GM19372 (cell line): ENCODE measurements at regions not wholly inside any gene's neighbourhood (a gene's known extent, or its start where the extent isn't known, plus 50 kb on each side); places are given as distances from the start of the nearest gene placed in this dataset.

Experiments used
- ATAC-seq: cut with Tn5 transposase; IDR thresholded peaks from one replicate; pipeline ENCODE4 v1.9.1; 2021; ENCODE audit warnings: mild to moderate bottlenecking, low read depth, moderate library complexity; ENCODE audit not compliant: unreplicated experiment

GRCh38 chr2:53286345-53286744 lies 481.3 kb upstream of the CHAC2 start:
- ATAC-seq = no peak

GRCh38 chr2:53275743-53276142 lies 491.9 kb upstream of the CHAC2 start:
- ATAC-seq = no peak

GRCh38 chr2:53268626-53269025 lies 499.0 kb upstream of the CHAC2 start:
- no peak for ATAC-seq

GRCh38 chr2:53268086-53268485 lies 499.5 kb upstream of the CHAC2 start:
- ATAC-seq = no peak

- ATAC-seq = no peak
These were observed 501.9 kb upstream of the CHAC2 start for GRCh38 chr2:53265544-53266299.

GRCh38 chr2:53260568-53260967 lies 507.0 kb upstream of the CHAC2 start:
- ATAC-seq = no peak

- ATAC-seq = no peak
These were observed 508.1 kb upstream of the CHAC2 start for GRCh38 chr2:53259395-53260009.

GRCh38 chr2:53257287-53257686 lies 510.3 kb upstream of the CHAC2 start:
- ATAC-seq = no peak

- no peak for ATAC-seq
These were observed 514.4 kb upstream of the CHAC2 start for GRCh38 chr2:53253244-53253643.

- ATAC-seq = no peak
These were observed 515.5 kb upstream of the CHAC2 start for GRCh38 chr2:53252115-53252514.

GRCh38 chr2:53247956-53248735 lies 519.5 kb upstream of the CHAC2 start:
- no peak for ATAC-seq

GRCh38 chr2:53243430-53243829 lies 524.2 kb upstream of the CHAC2 start:
- no peak for ATAC-seq

GRCh38 chr2:53242090-53242489 lies 525.5 kb upstream of the CHAC2 start:
- no peak for ATAC-seq

- ATAC-seq = no peak
These were observed 531.6 kb upstream of the CHAC2 start for GRCh38 chr2:53235836-53236582.

- ATAC-seq = no peak
These were observed 533.1 kb upstream of the CHAC2 start for GRCh38 chr2:53234548-53234903.

- ATAC-seq = no peak
These were observed 533.7 kb upstream of the CHAC2 start for GRCh38 chr2:53233759-53234547.

- no peak for ATAC-seq
These were observed 535.7 kb upstream of the CHAC2 start for GRCh38 chr2:53231908-53232307.

GRCh38 chr2:53230691-53231090 lies 536.9 kb upstream of the CHAC2 start:
- no peak for ATAC-seq

GRCh38 chr2:53227535-53227934 lies 540.1 kb upstream of the CHAC2 start:
- no peak for ATAC-seq

GRCh38 chr2:53220969-53221368 lies 546.6 kb upstream of the CHAC2 start:
- ATAC-seq = no peak
